RWPE1 (cell line): ENCODE measurements at regions not wholly inside any gene's neighbourhood (a gene's known extent, or its start where the extent isn't known, plus 50 kb on each side); places are given as distances from the start of the nearest gene placed in this dataset.

ENCODE experiments used
- CTCF ChIA-PET: fragments of 350-600 bp; sonication (Branson Sonifier 250); formaldehyde crosslinking; extraction: SDS; loops from one replicate; lab custom pipeline; 2021; lab: Yijun Ruan, JAX
- POLR2A ChIA-PET: fragments of 400-600 bp; formaldehyde crosslinking; extraction: SDS; loops from one replicate; lab custom pipeline; 2020; ENCODE audit warnings: antibody characterized with exemption; ENCODE audit not compliant: low non-redundant PET; lab: Yijun Ruan, JAX
- DNase-seq: peaks from one replicate; pipeline ENCODE4 v3.0.0; 2012; ENCODE audit warnings: low spot score
- H3K27ac ChIP-seq: fragments of 450-650 bp; 2 replicates; pipeline ENCODE4 v1.5.1; 2017
- CTCF ChIP-seq: fragments of 450-650 bp; conservative IDR thresholded peaks from 2 replicates; pipeline ENCODE4 v1.5.1; 2017; ENCODE audit warnings: low read depth, mild to moderate bottlenecking

GRCh38 chr11:105220121-105220520 is 80.6 kb upstream of the CARD18 start:
- no peak for TF ChIP-seq CTCF
- POLR2A ChIA-PET: no interaction called here
- no peak for DNase-seq
- no peak overlapping the region for H3K27ac ChIP-seq
- CTCF ChIA-PET: no interaction called here

- DNase-seq: no peak
- ChIA-PET CTCF (no interaction called here), POLR2A (no interaction called here)
- H3K27ac ChIP-seq: no peak overlapping the region
- no peak for TF ChIP-seq CTCF
These were observed 80.1 kb upstream of the CARD18 start for GRCh38 chr11:105219670-105220069.

GRCh38 chr11:105219269-105219668 is 79.7 kb upstream of the CARD18 start:
- ChIA-PET POLR2A (no interaction called here), CTCF (no interaction called here)
- no peak for DNase-seq
- H3K27ac ChIP-seq: no peak overlapping the region
- no peak for TF ChIP-seq CTCF

- ChIA-PET POLR2A (no interaction called here), CTCF (interaction anchor here (0.6 to 0.7 kb wide), 2 partner anchors 282 to 652 kb away, joined by 3 to 4 read pairs; no protein-coding TSS in a partner anchor)
- no peak for TF ChIP-seq CTCF
- DNase-seq: no peak
- no peak overlapping the region for H3K27ac ChIP-seq
These were observed 76.0 kb upstream of the CARD18 start for GRCh38 chr11:105215528-105215927.

- ChIA-PET CTCF (interaction anchor here (1.2 kb wide), 1 partner anchor 16 kb away, joined by 3 read pairs; no protein-coding TSS in a partner anchor), POLR2A (no interaction called here)
- no peak overlapping the region for H3K27ac ChIP-seq
- no peak for TF ChIP-seq CTCF
- DNase-seq: no peak
These were observed 72.4 kb upstream of the CARD18 start for GRCh38 chr11:105211806-105212554.

GRCh38 chr11:105208019-105208418 is 68.5 kb upstream of the CARD18 start:
- no peak overlapping the region for H3K27ac ChIP-seq
- ChIA-PET CTCF (no interaction called here), POLR2A (no interaction called here)
- no peak for DNase-seq
- no peak for TF ChIP-seq CTCF
